CD4-positive, alpha-beta T cell treated with Interleukin-6 for 4 hours (primary cell): ENCODE measurements at regions not wholly inside any gene's neighbourhood (a gene's known extent, or its start where the extent isn't known, plus 50 kb on each side); places are given as distances from the start of the nearest gene placed in this dataset.

Source experiments
- DNase-seq: peaks from one replicate; pipeline ENCODE4 v3.0.0-alpha.2; 2020; ENCODE audit warnings: mixed read lengths

- peak; percentile 53 for DNase-seq
These were observed 225.8 kb downstream of the ETS1 start for GRCh38 chr11:128361451-128362020.

- DNase-seq = no peak
These were observed 227.8 kb downstream of the ETS1 start for GRCh38 chr11:128359515-128359914.

- DNase-seq = no peak
These were observed 230.3 kb downstream of the ETS1 start for GRCh38 chr11:128357073-128357472.

GRCh38 chr11:128355558-128355957, 231.8 kb downstream of the ETS1 start:
- DNase-seq = no peak

GRCh38 chr11:128354476-128354875, 232.9 kb downstream of the ETS1 start:
- DNase-seq = no peak

DNA sequence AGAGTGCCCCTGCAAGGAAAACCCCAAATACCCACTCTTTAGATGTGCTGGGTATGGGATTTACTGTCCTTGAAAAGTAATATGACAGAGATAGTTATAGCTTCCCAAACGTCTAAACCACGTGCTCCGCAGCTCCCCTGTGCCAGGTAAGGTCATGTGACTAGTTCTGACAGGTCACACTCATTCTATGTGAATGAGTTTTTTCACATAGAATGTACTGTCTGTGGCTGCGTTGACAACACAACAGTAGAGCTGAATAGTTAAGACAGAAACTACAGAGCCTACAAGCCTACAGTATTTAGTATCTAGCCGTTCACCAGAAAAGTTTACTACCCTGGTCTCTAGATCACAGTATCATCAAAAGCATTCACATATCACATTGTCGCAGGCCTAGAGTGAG, 236.2 kb downstream of the ETS1 start:
- DNase-seq = no peak

DNA sequence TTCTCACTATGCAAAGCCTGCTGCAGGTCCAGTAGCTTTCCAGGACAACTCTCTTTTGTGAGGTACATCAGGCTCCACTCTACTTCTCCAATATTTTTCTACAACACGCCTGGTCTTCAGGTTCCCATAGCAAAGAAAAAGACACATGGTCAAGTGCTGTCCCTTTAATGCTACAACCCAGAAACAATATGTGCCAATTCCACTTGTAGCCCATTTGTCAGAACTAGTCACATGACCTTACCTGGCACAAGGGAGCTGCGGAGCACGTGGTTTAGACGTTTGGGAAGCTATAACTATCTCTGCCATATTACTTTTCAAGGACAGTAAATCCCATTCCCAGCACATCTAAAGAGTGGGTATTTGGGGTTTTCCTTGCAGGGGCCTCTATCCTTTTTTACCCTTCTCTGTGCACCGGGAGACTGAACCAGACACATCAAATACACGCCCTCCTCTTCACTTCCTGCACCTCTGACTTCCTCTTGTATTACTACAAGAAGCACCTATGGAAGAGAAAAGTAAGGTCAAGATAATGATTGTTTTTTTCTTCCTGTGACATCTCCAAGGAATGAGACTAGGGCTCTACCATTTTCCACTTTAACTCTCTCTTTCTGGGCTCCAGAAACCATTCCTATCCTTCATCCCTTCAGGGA, 237.6 kb downstream of the ETS1 start:
- peak; percentile 38 for DNase-seq

DNA sequence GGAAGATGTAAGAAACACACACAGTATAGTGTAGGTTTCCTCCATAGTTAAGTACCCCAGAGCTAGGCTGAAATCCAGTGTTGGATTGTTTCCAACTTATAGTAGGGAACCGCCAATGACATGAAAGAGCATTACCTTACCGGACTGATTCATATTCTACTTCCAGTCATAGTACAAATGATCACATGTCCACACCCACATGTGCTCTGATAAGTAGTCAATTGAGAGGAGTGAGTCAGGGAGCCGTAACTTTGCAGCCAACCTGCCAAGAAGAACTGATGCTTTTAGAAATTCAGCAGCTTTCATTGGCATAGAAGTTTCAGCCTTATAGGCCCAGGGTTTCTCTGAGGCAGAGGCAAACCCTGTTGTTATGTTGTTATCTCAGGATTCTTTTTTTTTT, 240.6 kb downstream of the ETS1 start:
- DNase-seq = peak; percentile 54

DNA sequence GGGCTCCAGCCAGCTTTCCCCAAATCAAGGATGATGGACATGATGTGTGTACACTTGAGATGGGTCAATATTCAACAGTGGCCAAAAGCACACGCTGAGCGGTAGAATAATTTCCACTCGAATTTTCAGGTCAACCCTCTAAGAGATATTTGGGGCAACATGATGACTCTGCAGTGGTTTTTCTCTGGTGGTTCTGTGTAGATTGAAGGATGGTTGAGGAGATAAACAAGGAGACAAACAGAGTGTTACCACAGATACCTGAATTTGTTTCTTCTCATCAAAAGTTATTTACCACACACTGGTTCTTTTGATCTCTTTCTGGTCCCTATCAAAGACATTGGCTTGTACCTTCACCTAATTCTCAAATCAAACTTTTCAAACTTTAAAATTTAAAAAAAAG, 242.0 kb downstream of the ETS1 start:
- DNase-seq = no peak

- DNase-seq = no peak
These were observed 243.5 kb downstream of the ETS1 start for GRCh38 chr11:128343870-128344269.

DNA sequence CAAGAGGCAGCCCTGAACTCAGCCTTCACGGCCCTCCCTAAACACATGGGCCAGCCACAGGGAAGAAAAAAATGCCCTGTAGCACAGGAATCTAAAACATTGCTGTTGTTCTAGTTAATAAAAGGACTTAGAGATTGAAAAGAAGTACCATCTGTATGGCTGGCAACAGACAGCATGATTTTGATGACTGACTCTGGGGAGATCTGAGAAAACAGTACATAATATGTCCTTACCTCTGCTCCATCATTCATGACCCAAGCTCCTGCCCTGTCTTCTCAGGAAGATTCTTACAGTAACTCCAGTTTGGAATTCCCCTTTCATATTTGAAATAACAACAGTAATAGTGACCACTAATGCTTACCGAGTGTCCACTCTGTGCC, 244.2 kb downstream of the ETS1 start:
- no peak for DNase-seq

- DNase-seq = peak; percentile 79
These were observed 244.7 kb downstream of the ETS1 start for GRCh38 chr11:128342511-128343134.

- peak; percentile 81 for DNase-seq
These were observed 245.8 kb downstream of the ETS1 start for GRCh38 chr11:128341280-128342248.

GRCh38 chr11:128339792-128340191, 247.6 kb downstream of the ETS1 start:
- DNase-seq = no peak

DNA sequence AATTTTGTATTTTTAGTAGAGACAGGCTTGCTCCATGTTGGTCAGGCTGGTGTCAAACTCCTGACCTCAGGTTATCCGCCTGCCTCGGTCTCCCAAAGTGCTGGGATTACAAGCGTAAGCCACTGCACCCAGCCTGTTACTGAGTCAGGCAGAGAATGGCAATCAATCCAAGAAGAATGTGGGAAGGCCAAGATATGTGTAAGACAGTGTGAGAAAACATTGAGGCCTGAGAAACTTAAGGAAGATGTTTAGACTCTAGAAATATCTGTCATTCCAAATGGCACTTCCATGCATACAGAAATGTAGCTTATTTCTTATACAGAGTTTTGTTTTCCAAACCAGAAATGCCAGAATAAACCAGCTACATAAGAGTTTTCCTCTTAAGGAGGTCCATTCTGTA, 248.5 kb downstream of the ETS1 start:
- no peak for DNase-seq

- no peak for DNase-seq
These were observed 251.2 kb downstream of the ETS1 start for GRCh38 chr11:128336203-128336602.

GRCh38 chr11:128335729-128336128, 251.6 kb downstream of the ETS1 start:
- no peak for DNase-seq

DNA sequence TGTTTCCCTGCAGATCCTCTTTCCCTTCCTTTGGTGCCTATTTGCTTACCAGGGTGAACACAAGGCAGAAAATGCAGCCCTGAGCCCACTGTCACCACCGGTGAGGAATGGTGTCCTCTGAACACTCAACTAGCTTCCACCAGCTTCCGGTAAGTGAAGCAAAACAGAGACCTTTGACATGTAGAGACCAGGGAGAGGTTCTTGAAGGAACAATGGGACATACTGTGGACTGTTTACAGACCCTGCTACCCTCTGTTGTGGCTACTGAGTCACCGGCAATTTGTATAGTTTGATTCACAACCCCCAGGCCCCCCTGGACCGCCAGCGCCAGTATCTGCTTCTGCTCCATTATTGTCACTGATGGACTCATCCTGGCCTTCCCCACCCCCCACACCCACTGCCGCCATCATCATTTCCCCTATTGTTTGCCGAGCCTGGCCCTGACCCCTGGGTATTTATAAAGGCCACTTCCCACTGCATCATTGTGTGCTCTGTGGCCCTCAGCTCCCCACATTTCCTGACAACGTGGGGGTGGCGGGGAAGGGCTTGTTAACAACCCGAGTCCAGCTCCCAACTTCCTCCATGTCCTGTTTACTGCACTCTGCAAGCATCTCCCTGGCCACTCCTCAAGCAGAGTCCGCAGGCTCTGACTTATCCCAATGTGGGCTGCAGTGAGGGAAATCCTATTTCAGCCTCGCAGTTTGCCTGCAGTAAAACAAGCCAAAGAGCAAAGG, 252.9 kb downstream of the ETS1 start:
- DNase-seq = no peak

DNA sequence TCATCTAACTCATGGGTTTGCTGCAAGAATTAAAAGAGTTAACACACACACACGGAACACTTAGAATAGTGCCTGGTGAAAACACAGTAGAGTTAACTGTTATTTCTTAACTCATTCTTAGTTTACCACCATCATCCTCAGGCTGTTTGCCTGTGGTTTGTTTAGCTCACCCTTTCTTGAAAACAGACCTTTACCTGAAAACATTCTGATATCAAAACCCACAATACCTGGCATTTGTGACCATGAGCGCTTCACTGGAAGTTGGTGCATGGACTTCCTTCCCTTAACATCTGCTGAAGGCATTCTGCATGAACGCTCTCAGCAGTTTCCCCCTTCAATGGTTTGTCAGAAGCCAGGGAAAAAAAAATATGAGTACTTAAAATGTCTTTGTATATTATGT, 256.0 kb downstream of the ETS1 start:
- peak; percentile 37 for DNase-seq

DNA sequence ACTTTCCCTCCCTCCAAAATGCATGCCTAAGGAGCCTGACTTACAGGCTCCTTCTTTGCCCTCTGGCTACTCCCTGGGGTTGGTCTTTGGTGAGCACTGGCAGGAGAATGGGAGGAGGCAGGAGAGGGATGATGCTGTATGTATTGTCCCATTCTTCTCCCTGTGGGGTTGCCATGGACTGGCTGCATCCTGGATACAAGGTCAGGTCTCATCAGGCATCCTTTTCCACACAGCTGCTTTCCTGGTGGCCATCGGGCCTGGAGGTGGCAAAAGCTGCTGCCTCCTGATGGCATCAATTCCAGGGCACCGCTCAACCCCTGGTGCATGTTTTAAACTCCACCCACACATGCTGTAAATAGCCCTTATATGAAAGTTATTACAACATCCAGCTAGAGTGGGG, 257.2 kb downstream of the ETS1 start:
- no peak for DNase-seq

- peak; percentile 53 for DNase-seq
These were observed 258.3 kb downstream of the ETS1 start for GRCh38 chr11:128328955-128329551.

DNA sequence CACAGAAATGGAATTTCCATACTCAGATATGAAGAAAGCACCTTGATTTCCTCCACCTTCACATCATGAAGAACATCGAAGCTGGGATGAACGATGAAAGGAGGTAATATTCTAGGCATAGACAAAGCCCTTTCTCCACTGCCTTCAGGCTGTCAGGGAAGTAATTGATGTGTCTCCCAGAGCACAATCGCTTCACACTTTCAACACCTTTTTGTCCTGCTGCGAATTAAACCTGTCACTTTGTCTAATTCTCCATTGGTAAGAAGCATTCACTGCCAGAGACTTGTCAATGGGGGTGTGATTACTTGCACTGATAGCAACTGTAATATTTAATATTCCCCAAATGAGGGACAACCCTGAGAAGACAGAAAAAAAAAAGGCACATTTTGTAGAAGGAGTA, 260.1 kb downstream of the ETS1 start:
- DNase-seq = no peak
